ENCODE measurements at regions not wholly inside any gene's neighbourhood (a gene's known extent, or its start where the extent isn't known, plus 50 kb on each side); places are given as distances from the start of the nearest gene placed in this dataset.

GRCh38 chr2:224134003-224134734 lies 95.1 kb upstream of the SERPINE2 start:
- H3K27ac ChIP-seq, result no peak overlapping the region
- TF ChIP-seq, protein P1, sequence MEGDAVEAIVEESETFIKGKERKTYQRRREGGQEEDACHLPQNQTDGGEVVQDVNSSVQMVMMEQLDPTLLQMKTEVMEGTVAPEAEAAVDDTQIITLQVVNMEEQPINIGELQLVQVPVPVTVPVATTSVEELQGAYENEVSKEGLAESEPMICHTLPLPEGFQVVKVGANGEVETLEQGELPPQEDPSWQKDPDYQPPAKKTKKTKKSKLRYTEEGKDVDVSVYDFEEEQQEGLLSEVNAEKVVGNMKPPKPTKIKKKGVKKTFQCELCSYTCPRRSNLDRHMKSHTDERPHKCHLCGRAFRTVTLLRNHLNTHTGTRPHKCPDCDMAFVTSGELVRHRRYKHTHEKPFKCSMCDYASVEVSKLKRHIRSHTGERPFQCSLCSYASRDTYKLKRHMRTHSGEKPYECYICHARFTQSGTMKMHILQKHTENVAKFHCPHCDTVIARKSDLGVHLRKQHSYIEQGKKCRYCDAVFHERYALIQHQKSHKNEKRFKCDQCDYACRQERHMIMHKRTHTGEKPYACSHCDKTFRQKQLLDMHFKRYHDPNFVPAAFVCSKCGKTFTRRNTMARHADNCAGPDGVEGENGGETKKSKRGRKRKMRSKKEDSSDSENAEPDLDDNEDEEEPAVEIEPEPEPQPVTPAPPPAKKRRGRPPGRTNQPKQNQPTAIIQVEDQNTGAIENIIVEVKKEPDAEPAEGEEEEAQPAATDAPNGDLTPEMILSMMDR (IDR thresholded peaks at IDR 0.05), result no peak
- TF ChIP-seq POLR2A (IDR thresholded peaks at IDR 0.05), result no peak
- WGBS, 2 donors, result 84 to 90% methylated on average over 4 of the region's 4 CpGs
- no peaks in the 10 kb centered on the region for H3K27me3 ChIP-seq
- no peaks in the 10 kb centered on the region for H3K9me3 ChIP-seq
- intact Hi-C loops (cut with DNase I), result no loop called here
- no peak overlapping the region for H3K4me3 ChIP-seq
- no peaks in the 10 kb centered on the region for H3K4me1 ChIP-seq
- ATAC-seq, result no peak
- no peak for DNase-seq
- H3K36me3 ChIP-seq (replicated peaks in 1 of 2; ENCODE audit: insufficient read depth in 1 of 2, low read depth in 2 of 2), result no peaks in the 10 kb centered on the region

DNA sequence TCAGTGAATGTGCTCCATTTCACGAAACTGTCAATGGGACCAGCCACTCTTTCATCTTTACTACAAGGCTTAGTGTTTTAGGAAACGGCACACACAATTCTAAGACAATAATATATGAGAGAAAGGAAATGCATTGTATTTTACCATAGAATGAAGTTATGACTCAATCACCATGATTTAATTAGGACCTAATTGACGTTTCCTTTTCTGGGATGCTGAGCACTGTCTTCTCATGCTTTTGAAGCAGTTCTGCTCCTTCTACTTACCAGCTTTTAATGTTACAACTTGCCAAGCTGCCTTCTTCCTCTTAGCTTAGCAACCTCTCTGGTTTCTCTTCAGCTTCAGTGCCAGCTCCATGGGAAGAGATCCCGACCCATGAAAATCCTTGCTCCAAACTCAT lies 94.3 kb upstream of the SERPINE2 start:
- DNase-seq, result no peak
- Histone ChIP-seq H3K27ac (no peak overlapping the region), H3K27me3 (no peaks in the 10 kb centered on the region), H3K9me3 (no peaks in the 10 kb centered on the region), H3K4me1 (peaks cover 6% of the 10 kb centered on the region), H3K4me3 (no peak overlapping the region), H3K36me3 (replicated peaks in 1 of 2; ENCODE audit: insufficient read depth in 1 of 2, low read depth in 2 of 2) (no peaks in the 10 kb centered on the region)
- intact Hi-C loops (cut with DNase I), result no loop called here
- no peak for ATAC-seq
- 59 to 61% methylated on average over 4 of the region's 4 CpGs for WGBS, 2 donors
- TF ChIP-seq, protein P1 (IDR thresholded peaks at IDR 0.05), result no peak
- TF ChIP-seq POLR2A (IDR thresholded peaks at IDR 0.05), result no peak

DNA sequence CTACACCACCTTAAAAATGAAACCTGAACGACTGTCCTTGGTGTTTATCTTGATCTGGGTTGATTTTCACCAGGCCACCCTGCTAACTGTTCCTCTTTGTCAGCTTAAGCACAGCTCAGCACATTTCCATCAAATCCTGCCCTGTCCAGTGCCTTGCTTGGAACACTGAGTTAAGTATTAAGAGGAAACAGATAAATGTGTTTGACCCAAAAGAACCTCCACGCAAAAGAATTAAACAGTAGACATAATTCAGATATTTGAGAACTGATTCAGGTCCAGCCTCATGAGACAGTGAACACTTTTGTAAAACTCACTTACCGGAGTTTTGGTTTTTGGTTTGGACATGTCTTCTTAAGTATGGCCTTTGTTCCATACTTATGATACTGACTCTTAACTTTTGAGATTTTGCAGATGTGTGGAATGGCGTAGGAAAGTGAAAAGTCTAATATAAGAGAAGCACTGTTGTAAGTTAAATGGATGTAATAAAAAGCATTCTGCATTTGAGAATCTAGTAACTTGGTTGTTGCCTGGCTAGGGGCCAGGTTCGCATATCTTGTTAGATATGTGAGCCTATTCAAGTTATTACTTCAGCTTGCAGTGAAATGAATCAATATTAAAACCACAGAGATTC lies 88.9 kb upstream of the SERPINE2 start:
- intact Hi-C loops (cut with DNase I), result no loop called here
- WGBS, 2 donors, result 24 to 27% methylated on average over 5 of the region's 5 CpGs
- ATAC-seq (peak; percentile 33), DNase-seq (peak in 3 of 4 donors; percentile 22 to 35 (median 29))
- no peaks in the 10 kb centered on the region for H3K27me3 ChIP-seq
- H3K4me1 ChIP-seq, result peaks cover 9% of the 10 kb centered on the region
- no peaks in the 10 kb centered on the region for H3K9me3 ChIP-seq
- no peak overlapping the region for H3K27ac ChIP-seq
- H3K36me3 ChIP-seq (replicated peaks in 1 of 2; ENCODE audit: insufficient read depth in 1 of 2, low read depth in 2 of 2), result no peaks in the 10 kb centered on the region
- TF ChIP-seq POLR2A (IDR thresholded peaks at IDR 0.05), result no peak
- TF ChIP-seq, protein P1 (IDR thresholded peaks at IDR 0.05), result no peak
- no peak overlapping the region for H3K4me3 ChIP-seq

- TF ChIP-seq, protein P1 (IDR thresholded peaks at IDR 0.05), result no peak
- TF ChIP-seq POLR2A (IDR thresholded peaks at IDR 0.05), result no peak
- no peaks in the 10 kb centered on the region for H3K27me3 ChIP-seq
- intact Hi-C loops (cut with DNase I), result no loop called here
- WGBS, 2 donors, result 79 to 82% methylated on average over 6 of the region's 6 CpGs
- no peaks in the 10 kb centered on the region for H3K36me3 ChIP-seq (replicated peaks in 1 of 2; ENCODE audit: insufficient read depth in 1 of 2, low read depth in 2 of 2)
- no peak overlapping the region for H3K4me3 ChIP-seq
- no peak overlapping the region for H3K27ac ChIP-seq
- ATAC-seq (no peak), DNase-seq (peak in 1 of 4 donors; percentile 5)
- peaks cover 9% of the 10 kb centered on the region for H3K4me1 ChIP-seq
- H3K9me3 ChIP-seq, result no peaks in the 10 kb centered on the region
Measured at GRCh38 chr2:224126440-224126839, 87.4 kb upstream of the SERPINE2 start.
